ENCODE measurements at regions not wholly inside any gene's neighbourhood (a gene's known extent, or its start where the extent isn't known, plus 50 kb on each side); places are given as distances from the start of the nearest gene placed in this dataset.

- H3K27me3 Mint-ChIP-seq (ENCODE audit: insufficient read depth, unreplicated experiment) = peaks cover 68% of the 10 kb centered on the region
- no peak overlapping the region for H3K27ac Mint-ChIP-seq (ENCODE audit: low read depth, unreplicated experiment)
- no peaks in the 10 kb centered on the region for H3K36me3 Mint-ChIP-seq (ENCODE audit: insufficient read depth, unreplicated experiment)
- no peaks in the 10 kb centered on the region for H3K9me3 Mint-ChIP-seq (ENCODE audit: unreplicated experiment)
- H3K4me3 Mint-ChIP-seq (ENCODE audit: unreplicated experiment) = no peak overlapping the region
- no peak for DNase-seq (ENCODE audit: unreplicated experiment)
- ChIA-PET CTCF (no interaction called here), POLR2A (no interaction called here)
- no peak for TF ChIP-seq CTCF (IDR thresholded peaks at IDR 0.05; ENCODE audit: unreplicated experiment)
- H3K4me1 Mint-ChIP-seq (ENCODE audit: insufficient read depth, unreplicated experiment) = no peaks in the 10 kb centered on the region
- BruUV-seq (replicated peaks) = no TSS peak
- intact Hi-C loops (cut with micrococcal nuclease) = no loop called here
Measured at GRCh38 chr20:60804918-60805630, 447.0 kb upstream of the CDH4 start.

- BruUV-seq (replicated peaks) = no TSS peak
- Mint-ChIP-seq H3K27me3 (ENCODE audit: insufficient read depth, unreplicated experiment) (peaks cover 66% of the 10 kb centered on the region), H3K27ac (ENCODE audit: low read depth, unreplicated experiment) (no peak overlapping the region), H3K9me3 (ENCODE audit: unreplicated experiment) (no peaks in the 10 kb centered on the region), H3K36me3 (ENCODE audit: insufficient read depth, unreplicated experiment) (no peaks in the 10 kb centered on the region), H3K4me1 (ENCODE audit: insufficient read depth, unreplicated experiment) (no peaks in the 10 kb centered on the region), H3K4me3 (ENCODE audit: unreplicated experiment) (no peak overlapping the region)
- intact Hi-C loops (cut with micrococcal nuclease) = no loop called here
- no peak for TF ChIP-seq CTCF (IDR thresholded peaks at IDR 0.05; ENCODE audit: unreplicated experiment)
- ChIA-PET CTCF (no interaction called here), POLR2A (no interaction called here)
- no peak for DNase-seq (ENCODE audit: unreplicated experiment)
Measured at GRCh38 chr20:60806354-60806753, 445.7 kb upstream of the CDH4 start.

GRCh38 chr20:60806824-60807223, 445.2 kb upstream of the CDH4 start:
- H3K4me3 Mint-ChIP-seq (ENCODE audit: unreplicated experiment) = no peak overlapping the region
- intact Hi-C loops (cut with micrococcal nuclease) = no loop called here
- no peak for DNase-seq (ENCODE audit: unreplicated experiment)
- ChIA-PET CTCF (no interaction called here), POLR2A (no interaction called here)
- H3K36me3 Mint-ChIP-seq (ENCODE audit: insufficient read depth, unreplicated experiment) = no peaks in the 10 kb centered on the region
- BruUV-seq (replicated peaks) = no TSS peak
- no peak for TF ChIP-seq CTCF (IDR thresholded peaks at IDR 0.05; ENCODE audit: unreplicated experiment)
- no peaks in the 10 kb centered on the region for H3K9me3 Mint-ChIP-seq (ENCODE audit: unreplicated experiment)
- no peaks in the 10 kb centered on the region for H3K4me1 Mint-ChIP-seq (ENCODE audit: insufficient read depth, unreplicated experiment)
- H3K27me3 Mint-ChIP-seq (ENCODE audit: insufficient read depth, unreplicated experiment) = peaks cover 66% of the 10 kb centered on the region
- H3K27ac Mint-ChIP-seq (ENCODE audit: low read depth, unreplicated experiment) = no peak overlapping the region

GRCh38 chr20:60808003-60808672, 443.9 kb upstream of the CDH4 start:
- Mint-ChIP-seq H3K36me3 (ENCODE audit: insufficient read depth, unreplicated experiment) (no peaks in the 10 kb centered on the region), H3K4me3 (ENCODE audit: unreplicated experiment) (no peak overlapping the region), H3K9me3 (ENCODE audit: unreplicated experiment) (no peaks in the 10 kb centered on the region), H3K4me1 (ENCODE audit: insufficient read depth, unreplicated experiment) (no peaks in the 10 kb centered on the region), H3K27ac (ENCODE audit: low read depth, unreplicated experiment) (no peak overlapping the region), H3K27me3 (ENCODE audit: insufficient read depth, unreplicated experiment) (peaks cover 66% of the 10 kb centered on the region)
- POLR2A ChIA-PET = no interaction called here
- TF ChIP-seq CTCF (IDR thresholded peaks at IDR 0.05; ENCODE audit: unreplicated experiment) = no peak
- CTCF ChIA-PET = no interaction called here
- BruUV-seq (replicated peaks) = no TSS peak
- DNase-seq (ENCODE audit: unreplicated experiment) = no peak
- intact Hi-C loops (cut with micrococcal nuclease) = no loop called here
